SK-N-SH (cell line): ENCODE measurements at regions not wholly inside any gene's neighbourhood (a gene's known extent, or its start where the extent isn't known, plus 50 kb on each side); places are given as distances from the start of the nearest gene placed in this dataset.

ENCODE experiments used
- CTCF ChIA-PET: fragments of 300-600, 350-600 bp; formaldehyde crosslinking; extraction: SDS; loops from one replicate; lab custom pipeline; 2021; lab: Yijun Ruan, JAX
- POLR2A ChIA-PET: fragments of 350-600 bp; sonication (Branson Sonifier 250); formaldehyde crosslinking; extraction: SDS; loops from one replicate; lab custom pipeline; 2020; ENCODE audit warnings: antibody characterized with exemption, inconsistent platforms; lab: Yijun Ruan, JAX
- DNase-seq: peaks from one replicate; pipeline ENCODE4 v3.0.0; 2012
- H2AFZ ChIP-seq: fragments of 200-600 bp; sonication (generic); 2 replicates; pipeline ENCODE4 v1.8.1; 2016; ENCODE audit warnings: antibody characterized with exemption, mild to moderate bottlenecking, low read depth
- H3F3A ChIP-seq: fragments of 200-600 bp; sonication (generic); replicated peaks from 2 replicates; pipeline ENCODE3; 2016; ENCODE audit warnings: antibody characterized with exemption, mild to moderate bottlenecking; ENCODE audit not compliant: insufficient read depth
- H3K27ac ChIP-seq, 2 experiments: fragments of 200-500 bp in 1 of 2; fragments of 200-600 bp in 1 of 2; sonication (Bioruptor generic) in 1 of 2; sonication (generic), shearing (Covaris generic) in 1 of 2; 2 replicates each; pipeline versions ENCODE4 v1.5.1 to v1.6.1; 2014 to 2016; ENCODE audit warnings: low read depth in 2 of 2, inconsistent platforms in 1 of 2, low read length in 1 of 2, mild to moderate bottlenecking in 1 of 2, mixed read lengths in 1 of 2
- H3K27me3 ChIP-seq: fragments of 200-600 bp; sonication (generic), shearing (Covaris generic); 2 replicates; pipeline ENCODE4 v1.6.1; 2016; ENCODE audit warnings: mixed run types; ENCODE audit not compliant: insufficient read depth
- H3K36me3 ChIP-seq, 2 experiments: fragments of 200-500 bp in 1 of 2; fragments of 200-600 bp in 1 of 2; sonication (Bioruptor generic) in 1 of 2; sonication (generic) in 1 of 2; replicated peaks in 1 of 2; 2 replicates each; pipeline versions ENCODE3 to v1.5.1; 2014 to 2016; ENCODE audit warnings: low read length in 1 of 2, mild to moderate bottlenecking in 1 of 2; ENCODE audit not compliant: insufficient read depth in 2 of 2, control insufficient read depth in 1 of 2
- H3K4me1 ChIP-seq, 2 experiments: fragments of 200-500 bp in 1 of 2; fragments of 200-600 bp in 1 of 2; sonication (Bioruptor generic) in 1 of 2; sonication (generic), shearing (Covaris generic) in 1 of 2; 2 replicates each; pipeline versions ENCODE4 v1.5.1 to v1.6.1; 2014 to 2016; ENCODE audit warnings: low read depth in 1 of 2, low read length in 1 of 2, mixed run types in 1 of 2; ENCODE audit not compliant: insufficient read depth in 2 of 2, control insufficient read depth in 1 of 2
- H3K4me2 ChIP-seq: fragments of 200-600 bp; sonication (generic), shearing (Covaris generic); 2 replicates; pipeline ENCODE4 v1.6.1; 2017; ENCODE audit warnings: mixed run types
- H3K4me3 ChIP-seq, 2 experiments: fragments of 200-500 bp in 1 of 2; fragments of 200-600 bp in 1 of 2; sonication (Bioruptor generic) in 1 of 2; sonication (generic), shearing (Covaris generic) in 1 of 2; 2 replicates each; pipeline versions ENCODE4 v1.5.1 to v1.8.1; 2014 to 2016; ENCODE audit warnings: low read depth in 2 of 2, inconsistent platforms in 1 of 2, low read length in 1 of 2, mild to moderate bottlenecking in 1 of 2, mixed read lengths in 1 of 2, moderate library complexity in 1 of 2
- H3K79me2 ChIP-seq: fragments of 200-600 bp; sonication (generic); 2 replicates; pipeline ENCODE4 v1.8.1; 2017; ENCODE audit warnings: mild to moderate bottlenecking; ENCODE audit not compliant: insufficient read depth
- H3K9ac ChIP-seq: fragments of 200-600 bp; sonication (generic); 2 replicates; pipeline ENCODE4 v1.6.1; 2017; ENCODE audit warnings: mixed run types
- H3K9me2 ChIP-seq: fragments of 200-600 bp; sonication (generic); 2 replicates; pipeline ENCODE4 v1.6.1; 2017; ENCODE audit warnings: mixed run types
- H3K9me3 ChIP-seq: fragments of 200-600 bp; sonication (generic); 2 replicates; pipeline ENCODE4 v1.6.1; 2017; ENCODE audit warnings: mixed run types, mild to moderate bottlenecking, moderate library complexity
- H4K20me1 ChIP-seq: fragments of 200-600 bp; sonication (generic); 2 replicates; pipeline ENCODE4 v1.6.1; 2017; ENCODE audit warnings: mild to moderate bottlenecking, mixed run types; ENCODE audit not compliant: insufficient read depth
- CTCF ChIP-seq: fragments of 200-600 bp; sonication (generic); IDR thresholded peaks from 2 replicates; pipeline ENCODE4 v1.6.1; 2017; ENCODE audit warnings: antibody characterized with exemption, mild to moderate bottlenecking, moderate library complexity
- ELF1 ChIP-seq: IDR thresholded peaks from 2 replicates; pipeline ENCODE4 v1.4.0; 2012
- EP300 ChIP-seq, 2 experiments: IDR thresholded peaks; 2 replicates each; pipeline versions ENCODE4 v1.4.0 to v1.6.1; 2012; ENCODE audit warnings: borderline replicate concordance in 1 of 2, low read depth in 1 of 2, low read length in 1 of 2
- EZH2phosphoT487 ChIP-seq: fragments of 200-600 bp; sonication (generic); IDR thresholded peaks from 2 replicates; pipeline ENCODE4 v1.6.1; 2017; ENCODE audit warnings: low read depth, mixed run types, mild to moderate bottlenecking, antibody characterized with exemption, moderate library complexity, borderline replicate concordance
- FOSL2 ChIP-seq: IDR thresholded peaks from 2 replicates; pipeline ENCODE4 v1.4.0; 2012; ENCODE audit warnings: low read depth, mild to moderate bottlenecking, moderate library complexity, borderline replicate concordance
- FOXM1 ChIP-seq: IDR thresholded peaks from 2 replicates; pipeline ENCODE4 v1.4.0; 2012; ENCODE audit warnings: low read depth, mild to moderate bottlenecking
- JUND ChIP-seq: IDR thresholded peaks from 2 replicates; pipeline ENCODE4 v1.4.0; 2012
- MEF2A ChIP-seq: IDR thresholded peaks from 2 replicates; pipeline ENCODE4 v1.4.0; 2012; ENCODE audit warnings: low read depth, borderline replicate concordance
- MXI1 ChIP-seq: IDR thresholded peaks from 2 replicates; pipeline ENCODE4 v1.6.1; 2012; ENCODE audit warnings: mild to moderate bottlenecking, low read depth, low read length, improper control_type of control experiment
- RAD21 ChIP-seq: IDR thresholded peaks from 2 replicates; pipeline ENCODE4 v1.6.1; 2012; ENCODE audit warnings: mild to moderate bottlenecking, low read length
- RXRA ChIP-seq: IDR thresholded peaks from 2 replicates; pipeline ENCODE4 v1.4.0; 2012; ENCODE audit warnings: low read depth, mild to moderate bottlenecking, borderline replicate concordance
- SMC3 ChIP-seq: IDR thresholded peaks from 2 replicates; pipeline ENCODE4 v1.6.1; 2012; ENCODE audit warnings: low read depth, low read length, improper control_type of control experiment
- TCF12 ChIP-seq: IDR thresholded peaks from 2 replicates; pipeline ENCODE4 v1.4.0; 2012
- WGBS: methylation state at CpG from one replicate; pipeline ENCODE4 v1.1.6; 2017; ENCODE audit warnings: low lambda C conversion rate; 5-methylcytosine and 5-hydroxymethylcytosine counted together

GRCh38 chr1:194118086-194118485 is 931.7 kb upstream of the B3GALT2 start (continued):
- TF ChIP-seq SMC3 (no peak), JUND (no peak)

GRCh38 chr1:194117582-194117981 is 931.2 kb upstream of the B3GALT2 start:
- Histone ChIP-seq H2AFZ (no peak overlapping the region), H3K9ac (no peak overlapping the region), H3K4me2 (no peak overlapping the region), H3F3A (no peaks in the 10 kb centered on the region), H4K20me1 (no peaks in the 10 kb centered on the region), H3K9me3 (no peaks in the 10 kb centered on the region), H3K27ac (no peak overlapping the region), H3K27me3 (no peaks in the 10 kb centered on the region), H3K4me3 (no peak overlapping the region), H3K4me1 (no peaks in the 10 kb centered on the region; a peak in 1 of 4 replicates), H3K79me2 (no peaks in the 10 kb centered on the region), H3K9me2 (no peaks in the 10 kb centered on the region; the same call in 1 of the 2 replicates), H3K36me3 (no peaks in the 10 kb centered on the region)
- TF ChIP-seq RAD21: no peak
- no peak for TF ChIP-seq EZH2phosphoT487
- peak; percentile 40 for TF ChIP-seq CTCF
- ChIA-PET CTCF (no interaction called here), POLR2A (no interaction called here)
- 28% methylated on average over 5 of the region's 8 CpGs for WGBS
- peak; percentile 21 for DNase-seq

- H4K20me1 ChIP-seq: no peaks in the 10 kb centered on the region
- no peak for TF ChIP-seq RAD21
- TF ChIP-seq MXI1: no peak
- no peak for TF ChIP-seq JUND
- TF ChIP-seq FOXM1: no peak
- no peak for TF ChIP-seq RXRA
- no peak for TF ChIP-seq FOSL2
- no peak for TF ChIP-seq MEF2A
- TF ChIP-seq EP300 (IDR thresholded peaks at IDR 0.05; ENCODE audit: borderline replicate concordance in 1 of 2, low read depth in 1 of 2, low read length in 1 of 2): no peak
- no peak for TF ChIP-seq EZH2phosphoT487
- TF ChIP-seq TCF12: no peak
- TF ChIP-seq ELF1: no peak
- CTCF ChIA-PET: interaction anchor here (1.5 kb wide), 1 partner anchor 12 kb away, joined by 4 read pairs; no protein-coding TSS in a partner anchor
- POLR2A ChIA-PET: interaction anchor here (0.6 kb wide), 1 partner anchor 45 kb away, joined by 3 read pairs; no protein-coding TSS in a partner anchor
- H3K9me3 ChIP-seq: no peaks in the 10 kb centered on the region
- H3K9ac ChIP-seq: no peak overlapping the region
- H3K27ac ChIP-seq: no peak overlapping the region
- 39% methylated on average over 3 of the region's 3 CpGs for WGBS
- no peaks in the 10 kb centered on the region; the same call in 1 of the 2 replicates for H3K9me2 ChIP-seq
- H3K36me3 ChIP-seq: no peaks in the 10 kb centered on the region
- no peaks in the 10 kb centered on the region for H3F3A ChIP-seq
- H3K4me3 ChIP-seq: no peak overlapping the region
- no peak for DNase-seq
- no peak overlapping the region for H2AFZ ChIP-seq
- no peaks in the 10 kb centered on the region; a peak in 1 of 4 replicates for H3K4me1 ChIP-seq
- no peak overlapping the region for H3K4me2 ChIP-seq
- H3K27me3 ChIP-seq: no peaks in the 10 kb centered on the region
- no peaks in the 10 kb centered on the region for H3K79me2 ChIP-seq
These were observed 927.9 kb upstream of the B3GALT2 start for GRCh38 chr1:194114288-194114687.
